GM12892 (cell line): ENCODE measurements at regions not wholly inside any gene's neighbourhood (a gene's known extent, or its start where the extent isn't known, plus 50 kb on each side); places are given as distances from the start of the nearest gene placed in this dataset.

Experiments
- POLR2A ChIP-seq: IDR thresholded peaks from 2 replicates; pipeline ENCODE4 v1.6.1; 2011; ENCODE audit warnings: low read depth, low read length, control low read depth
- POLR2AphosphoS5 ChIP-seq: IDR thresholded peaks from 2 replicates; pipeline ENCODE4 v1.6.1; 2011; ENCODE audit warnings: low read depth, low read length, control low read depth
- TAF1 ChIP-seq: IDR thresholded peaks from 2 replicates; pipeline ENCODE4 v1.6.1; 2011; ENCODE audit warnings: low read depth, mild to moderate bottlenecking, control low read depth, low read length, borderline replicate concordance

DNA sequence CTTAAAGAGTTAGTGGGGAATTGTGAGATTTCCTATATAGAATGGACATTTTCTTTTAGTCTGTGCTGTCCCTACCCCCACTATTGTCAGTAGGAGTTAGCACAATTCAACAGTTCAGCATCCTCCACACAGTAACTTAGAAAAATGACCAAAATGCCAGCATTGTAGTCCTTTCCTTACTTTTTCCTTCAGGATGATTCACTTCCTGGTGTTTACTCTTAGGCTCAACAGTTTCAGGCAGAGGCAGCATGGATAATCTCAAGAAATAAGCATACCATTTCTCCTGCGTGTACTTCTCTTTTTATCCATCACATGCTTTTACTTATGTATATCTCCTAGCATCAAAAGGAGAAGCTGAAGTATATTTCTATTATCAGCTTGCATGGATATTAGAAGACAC lies 683.4 kb downstream of the SLC16A7 start:
- no peak for TF ChIP-seq POLR2A
- TF ChIP-seq TAF1: no peak
- no peak for TF ChIP-seq POLR2AphosphoS5
